NCI-H187 treated with DMSO at 0.1 percent for 48 hours (cell line): ENCODE measurements at regions not wholly inside any gene's neighbourhood (a gene's known extent, or its start where the extent isn't known, plus 50 kb on each side); places are given as distances from the start of the nearest gene placed in this dataset.

ENCODE experiments used
- DNase-seq: peaks from one replicate; lab custom pipeline; 2025; lab: John Stamatoyannopoulos, UW

DNA sequence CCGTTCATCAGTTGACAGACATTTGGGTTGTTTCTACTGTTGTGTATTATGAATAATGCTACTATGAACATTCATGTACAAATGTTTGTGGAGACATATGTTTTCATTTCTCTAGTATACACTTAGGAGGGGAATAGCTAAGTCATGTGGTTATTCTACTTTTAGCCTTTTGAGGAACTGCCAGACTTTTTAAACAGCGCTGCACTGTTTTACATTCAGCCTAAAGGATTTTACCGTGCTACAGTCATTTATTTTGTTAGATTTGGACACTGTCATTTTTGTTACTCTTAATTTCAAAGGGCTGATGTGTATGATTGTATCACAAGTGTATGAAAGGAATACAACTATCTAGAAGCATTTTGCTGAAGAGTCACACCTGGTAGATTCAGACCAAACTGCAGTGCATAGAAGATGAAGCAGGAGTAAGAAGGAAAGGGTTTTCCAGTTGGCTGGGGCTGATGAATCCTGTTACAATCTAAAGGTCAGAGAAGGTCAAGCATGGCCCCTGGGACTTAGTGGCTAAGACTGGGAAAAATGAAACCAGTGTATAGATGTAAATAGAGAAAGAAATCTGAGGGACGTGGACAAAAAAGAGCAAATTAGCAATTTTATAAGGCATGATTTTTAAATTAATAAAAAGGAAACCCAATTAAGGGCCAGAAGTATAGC lies 509.7 kb downstream of the PSAT1 start:
- no peak for DNase-seq

DNA sequence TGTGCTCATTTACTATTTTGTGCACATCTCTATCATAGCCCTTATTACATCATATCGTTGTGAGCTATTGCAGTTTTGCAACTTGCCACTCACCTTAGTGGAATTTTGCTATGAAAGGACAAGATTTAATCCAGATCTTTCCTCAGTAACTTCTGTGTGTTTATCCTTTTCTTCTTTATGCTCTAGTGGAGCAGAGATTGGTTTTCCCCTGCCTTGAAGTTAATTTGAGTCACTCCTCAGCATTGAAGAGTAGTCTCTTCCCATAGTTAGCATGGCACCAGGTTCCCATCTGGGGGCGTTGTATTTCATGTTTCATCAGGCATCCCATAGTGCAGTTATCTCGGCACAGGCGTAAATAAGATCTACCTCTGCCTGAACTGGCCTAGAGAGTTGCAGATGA lies 510.4 kb downstream of the PSAT1 start:
- DNase-seq = no peak

DNA sequence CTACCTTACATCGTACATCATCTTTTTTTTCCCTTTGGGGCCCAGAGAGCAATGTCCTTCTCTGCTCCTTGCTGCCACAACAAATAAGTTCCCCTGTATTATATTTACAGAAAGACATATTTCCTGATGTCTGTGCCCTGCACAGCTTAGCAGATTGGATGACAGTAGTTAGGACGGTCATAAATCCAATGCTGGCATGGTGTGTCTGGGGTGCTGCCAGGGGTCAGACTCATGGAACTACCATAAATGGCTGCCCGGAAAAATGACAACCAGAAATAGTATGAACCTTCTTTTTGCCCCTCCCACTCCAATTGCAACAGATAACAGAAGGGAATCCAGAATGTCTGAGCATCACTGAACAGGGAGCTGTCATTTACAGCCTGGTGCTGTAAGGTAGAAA lies 511.1 kb downstream of the PSAT1 start:
- no peak for DNase-seq

DNA sequence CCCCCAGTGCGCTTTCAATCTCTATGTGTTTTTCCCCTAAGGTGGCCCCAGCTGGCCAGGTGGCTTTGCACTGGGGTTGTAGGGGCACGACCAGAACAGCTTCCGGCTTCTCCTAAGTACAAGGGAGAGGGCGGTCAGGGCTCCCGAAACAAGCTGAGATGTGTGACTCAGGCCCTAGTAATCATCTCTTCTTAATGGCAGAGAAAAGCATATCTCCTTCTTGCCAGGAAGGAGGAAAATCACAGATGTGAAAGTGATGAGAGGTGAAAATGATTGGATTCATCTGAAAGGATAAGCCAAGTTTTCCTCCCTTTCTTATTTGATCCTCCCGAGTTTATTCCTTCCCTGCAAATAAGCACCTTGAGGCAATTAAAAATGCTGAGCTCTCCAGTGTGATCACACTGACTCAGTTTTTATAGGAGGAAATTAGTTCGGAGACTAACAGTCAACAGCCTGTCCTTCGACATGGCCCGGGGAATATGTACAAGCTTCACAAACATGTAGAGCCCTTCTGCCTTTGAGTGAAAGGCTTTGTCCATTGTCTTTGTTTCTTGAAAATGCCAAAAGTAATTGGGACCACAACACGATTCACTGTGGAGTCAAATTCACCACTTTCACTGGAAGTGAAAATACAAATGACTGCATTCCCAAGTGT lies 514.8 kb downstream of the PSAT1 start:
- DNase-seq = no peak

DNA sequence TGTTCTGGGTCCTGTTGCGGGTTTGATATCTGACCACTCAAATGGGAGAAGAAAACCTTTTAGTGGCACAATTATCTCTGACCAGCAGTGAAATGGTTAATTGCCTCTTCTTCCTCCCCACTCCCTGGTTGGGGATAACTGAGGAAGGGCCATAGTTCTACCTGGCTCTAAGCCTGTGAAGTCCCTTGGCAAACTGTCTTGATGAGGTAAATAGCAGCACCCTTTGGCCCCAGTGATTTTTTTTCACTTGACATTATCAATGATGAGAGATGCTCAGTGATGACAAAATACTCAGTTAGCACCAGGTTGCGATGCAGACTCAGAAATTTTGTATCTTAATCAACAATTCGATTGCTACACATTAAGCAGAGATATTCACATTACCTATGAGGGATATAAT lies 515.7 kb downstream of the PSAT1 start:
- DNase-seq = no peak

DNA sequence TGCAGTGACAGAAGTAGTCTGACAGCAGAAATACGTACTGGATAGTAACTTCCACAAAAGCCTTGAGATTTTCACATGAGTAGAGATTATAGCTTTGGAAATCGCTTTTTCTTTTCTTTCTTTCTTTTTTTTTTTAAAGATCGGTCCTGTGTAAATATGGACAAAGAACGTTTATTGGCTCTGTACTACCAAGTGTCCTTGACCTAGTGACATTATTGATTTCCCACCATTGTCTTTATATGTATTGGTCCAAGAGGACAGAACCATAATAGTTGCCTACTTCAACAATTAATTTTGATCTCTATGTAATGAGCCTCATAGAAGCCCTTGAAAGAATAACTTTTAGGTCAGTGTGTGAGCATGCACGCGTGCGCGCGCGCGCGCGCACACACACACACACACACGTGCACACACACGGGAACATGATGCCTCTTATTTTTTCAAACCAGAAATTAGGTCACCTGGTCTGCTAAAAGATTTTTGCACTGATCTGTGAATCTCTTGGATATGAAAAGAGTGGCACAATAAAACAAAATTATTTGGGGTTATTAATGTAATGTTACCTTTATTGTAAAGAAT lies 516.8 kb downstream of the PSAT1 start:
- no peak for DNase-seq

DNA sequence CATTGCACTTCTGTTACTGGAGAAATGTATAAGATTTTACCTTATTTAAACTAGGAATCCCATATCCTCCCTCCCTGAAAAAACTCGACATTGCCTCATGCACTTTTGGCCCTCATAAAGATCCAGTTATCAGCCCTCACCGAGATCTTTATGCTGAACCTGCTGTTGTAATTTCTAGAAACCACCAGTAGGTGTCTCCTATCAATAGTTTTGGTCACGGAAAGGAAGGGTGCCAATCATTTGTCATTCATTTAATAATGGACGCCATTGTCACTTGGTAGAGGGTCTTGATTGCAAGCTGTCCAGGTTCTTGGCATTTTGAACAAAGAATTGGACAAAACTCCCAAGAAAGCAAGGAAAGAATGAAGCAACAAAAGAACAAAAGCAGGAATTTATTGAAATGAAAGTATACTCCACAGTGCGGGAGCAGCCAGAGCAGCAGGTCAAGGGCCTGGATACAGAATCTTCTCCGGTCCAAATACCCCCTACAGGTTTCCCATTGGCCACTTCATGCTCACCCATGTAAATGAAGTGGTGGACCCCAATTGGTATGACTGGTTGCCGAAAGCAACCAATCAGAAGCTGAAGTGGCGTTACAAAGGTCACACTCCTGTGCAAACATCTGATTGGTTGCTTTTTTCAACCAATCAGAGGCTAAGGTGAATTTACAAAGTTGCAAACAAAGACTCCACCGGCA lies 524.3 kb downstream of the PSAT1 start:
- DNase-seq = no peak

DNA sequence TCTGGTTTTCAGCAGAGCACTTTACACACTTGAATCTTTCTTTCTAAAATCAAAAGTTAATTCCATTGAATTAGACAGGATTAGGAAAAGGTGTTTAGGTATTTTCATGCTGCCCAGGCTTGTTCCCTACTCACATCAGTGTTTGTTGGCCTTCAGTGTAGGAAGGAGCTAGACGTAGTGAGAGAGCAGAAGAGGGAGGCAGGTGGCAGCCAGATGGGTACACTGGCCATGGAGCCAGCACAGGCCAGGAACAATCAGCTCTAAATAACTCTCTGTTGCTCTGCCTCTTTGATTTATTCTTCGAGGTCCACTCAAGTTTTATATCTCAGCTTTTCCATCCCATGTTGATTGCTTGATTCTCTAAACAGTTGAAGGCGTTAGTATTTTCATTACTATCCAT lies 529.6 kb downstream of the PSAT1 start:
- DNase-seq = no peak

DNA sequence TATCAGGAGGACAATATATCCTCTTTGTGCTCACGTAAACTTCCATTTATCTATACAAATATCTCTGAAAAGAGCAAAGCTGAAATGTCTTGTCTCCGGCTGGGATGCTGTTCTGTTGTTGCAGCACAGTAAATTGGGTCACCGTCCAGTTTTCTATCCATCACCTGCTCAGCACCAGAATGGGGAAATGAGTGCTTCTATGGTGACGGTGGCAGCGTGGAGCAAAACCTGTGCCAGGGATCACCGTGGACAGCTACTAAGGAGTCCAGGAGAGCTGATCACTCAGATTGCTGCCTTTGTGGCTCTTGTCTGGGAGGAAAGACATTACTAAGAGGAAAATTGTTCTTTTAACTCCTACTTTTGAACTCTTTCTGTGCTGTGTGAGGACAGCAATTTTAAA lies 531.6 kb downstream of the PSAT1 start:
- DNase-seq = no peak

DNA sequence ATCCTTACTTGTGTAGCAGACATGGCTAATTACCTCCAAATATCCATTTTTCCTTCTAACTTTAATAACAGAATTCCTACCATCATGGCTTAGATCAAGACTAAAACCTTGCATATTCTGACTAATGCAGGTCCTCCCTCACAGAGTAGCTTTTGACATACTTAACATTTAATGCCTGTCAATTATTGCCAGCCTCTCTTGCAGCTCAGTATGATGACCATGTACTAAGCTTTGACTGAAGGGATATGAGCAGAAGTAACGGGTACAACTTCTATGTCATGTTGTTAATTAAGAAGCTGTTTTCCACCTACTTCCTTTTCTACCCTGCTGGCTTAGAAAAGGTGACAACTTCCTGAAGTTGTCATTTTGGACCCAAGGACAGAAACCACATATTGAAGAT lies 533.4 kb downstream of the PSAT1 start:
- no peak for DNase-seq

DNA sequence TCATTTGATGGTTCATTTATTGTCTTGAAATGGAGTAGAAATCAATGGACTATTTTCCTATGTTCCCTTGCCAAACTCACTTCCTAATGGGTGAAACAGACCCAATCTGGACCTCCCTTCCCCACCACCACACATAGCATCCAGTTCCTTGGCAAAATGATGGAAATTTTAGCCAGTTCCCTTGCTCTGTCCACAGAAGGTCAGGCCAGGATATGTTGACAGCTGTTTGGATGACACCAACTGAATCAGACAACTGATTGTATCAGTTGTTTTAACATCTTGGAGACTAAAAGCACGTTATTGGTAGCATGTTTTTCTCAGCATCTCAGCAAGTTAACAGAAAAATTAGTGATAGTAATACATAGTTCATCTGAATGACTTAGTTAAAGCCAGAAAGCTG lies 534.8 kb downstream of the PSAT1 start:
- no peak for DNase-seq

DNA sequence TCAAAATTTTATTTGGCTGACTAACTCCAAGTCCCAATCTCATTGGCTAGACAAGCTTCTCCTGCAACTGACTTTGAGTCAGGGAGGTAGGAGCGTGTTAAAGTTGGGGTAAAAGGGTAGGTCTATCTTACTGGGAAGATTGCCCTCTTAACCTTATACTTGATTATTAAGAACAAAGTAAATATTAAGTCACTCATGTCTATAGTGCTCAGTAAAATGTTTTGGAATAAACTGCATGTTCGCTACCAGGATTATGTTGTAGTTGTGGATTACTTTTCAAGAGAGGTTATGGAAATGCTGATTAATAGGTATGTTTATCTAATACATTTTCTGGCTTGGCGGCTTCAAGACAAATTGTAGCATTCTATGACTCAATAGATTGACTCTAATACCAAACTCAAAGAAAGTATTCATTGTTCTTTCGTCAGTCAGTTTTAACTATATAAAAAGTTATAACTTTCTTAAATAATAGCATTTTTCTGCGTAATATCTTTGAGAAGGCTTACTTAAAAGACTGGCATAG lies 539.1 kb downstream of the PSAT1 start:
- no peak for DNase-seq

DNA sequence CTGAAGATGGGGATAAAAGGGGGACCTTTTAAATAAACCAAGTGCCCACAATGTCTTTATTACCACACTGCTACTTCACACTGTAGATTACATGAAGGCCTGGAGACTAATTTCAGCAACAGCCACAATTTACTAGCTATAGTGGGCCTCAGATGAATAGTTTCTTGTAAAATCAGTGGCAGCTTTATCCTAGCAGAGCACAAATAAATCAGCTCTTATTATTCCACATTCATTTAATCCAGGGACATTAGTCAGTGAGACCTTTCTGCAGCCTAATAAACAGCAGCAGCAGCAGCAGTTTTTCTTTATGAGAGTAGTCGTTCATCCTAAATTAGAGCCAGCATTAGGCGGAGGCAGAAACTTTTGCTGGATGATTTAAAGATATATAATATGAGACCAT lies 542.3 kb downstream of the PSAT1 start:
- DNase-seq = no peak

DNA sequence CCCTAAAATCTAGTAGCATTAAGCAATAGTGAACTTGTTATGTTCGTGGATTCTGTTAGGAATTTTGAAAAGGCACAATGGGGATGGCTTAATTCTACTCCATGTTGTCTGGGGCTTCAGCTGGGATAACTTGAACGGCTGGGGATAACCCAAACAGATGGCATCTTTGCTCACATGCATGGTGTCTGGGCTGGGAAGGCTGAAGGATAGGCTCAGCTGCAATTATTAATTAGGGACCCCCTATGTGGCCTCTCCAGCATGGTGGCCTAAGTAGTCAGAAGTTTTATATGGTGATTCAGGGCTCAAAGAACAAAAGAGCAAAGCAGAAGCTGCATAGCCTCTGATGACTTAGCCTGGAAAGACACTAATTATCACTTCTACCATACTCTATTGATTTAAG lies 551.1 kb downstream of the PSAT1 start:
- DNase-seq = no peak

DNA sequence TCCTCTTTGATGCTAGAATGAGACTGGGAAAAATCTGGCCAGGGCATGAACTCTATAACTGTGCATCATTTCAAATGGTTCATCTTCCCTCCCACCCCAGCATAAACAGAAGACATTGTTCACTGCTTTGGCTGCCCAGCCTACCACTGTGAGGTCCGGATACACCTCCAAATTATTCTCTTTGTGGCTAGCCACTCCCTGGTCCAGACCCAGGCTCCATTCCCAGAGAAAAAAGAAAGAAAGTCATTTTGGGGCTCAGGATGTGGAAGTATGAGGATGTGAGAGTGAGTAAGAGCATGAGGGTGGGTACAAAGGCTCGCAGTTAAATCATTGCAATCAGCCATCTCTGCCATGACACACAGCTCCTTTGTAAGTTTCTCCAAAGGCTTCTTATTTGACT lies 559.2 kb downstream of the PSAT1 start:
- DNase-seq = no peak

DNA sequence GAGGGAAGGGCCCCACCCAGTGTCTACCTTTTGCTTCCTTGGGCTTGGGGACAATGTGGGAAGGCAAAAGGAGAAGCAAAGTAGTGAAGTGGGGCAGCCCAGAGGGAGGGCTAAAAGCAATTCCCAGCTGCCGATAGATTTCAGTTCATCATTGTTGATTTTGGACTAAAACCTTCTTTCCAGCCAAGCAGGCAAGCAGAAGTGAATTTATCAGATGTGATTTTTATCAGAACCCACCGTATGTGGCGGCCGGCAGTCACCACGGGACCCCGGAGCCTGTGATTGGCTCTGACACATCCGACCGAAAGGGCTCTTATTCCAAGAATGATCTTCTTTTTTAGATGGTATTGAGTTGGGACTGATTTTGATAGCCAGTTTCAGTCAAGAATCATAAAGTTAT lies 559.9 kb downstream of the PSAT1 start:
- no peak for DNase-seq

DNA sequence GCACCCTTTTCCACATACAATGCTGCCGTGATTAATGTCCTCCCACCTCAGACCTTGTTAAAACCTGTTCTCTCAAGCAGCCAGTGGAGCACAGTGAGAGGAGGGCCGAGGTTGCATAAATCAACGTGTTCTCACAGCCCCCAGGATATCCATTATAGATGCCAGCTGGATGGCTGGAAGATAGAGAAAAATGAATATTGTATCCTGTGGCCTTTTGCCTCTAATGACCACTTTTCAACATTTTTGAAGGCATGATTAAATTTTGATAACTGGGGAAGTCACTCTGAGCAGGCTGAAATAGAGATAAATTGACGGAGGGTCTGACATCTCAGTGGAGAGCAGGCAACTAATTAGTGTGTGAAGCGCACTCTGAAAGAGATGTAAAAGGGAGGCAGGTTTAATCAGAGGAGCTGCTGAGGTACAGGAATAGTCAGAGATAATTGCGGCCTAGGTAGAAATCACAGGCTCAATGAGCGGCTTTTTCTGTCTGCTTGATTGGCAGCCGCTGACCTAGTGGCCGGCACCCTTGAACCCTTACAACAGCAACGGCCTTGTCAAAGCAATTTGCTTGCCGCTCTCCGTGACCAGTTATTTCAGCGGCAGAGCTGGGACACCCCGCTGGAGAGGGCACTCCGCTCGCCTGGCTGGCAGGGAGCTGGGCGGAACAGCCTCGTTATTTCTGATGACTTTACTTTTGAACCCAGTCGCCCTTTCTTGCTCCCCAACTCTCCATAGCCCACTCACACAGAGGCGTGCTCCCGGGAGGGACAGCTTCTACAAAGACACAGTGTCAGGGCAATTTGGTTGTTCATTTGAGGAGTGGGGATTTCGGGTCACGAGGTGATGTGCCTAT lies 560.7 kb downstream of the PSAT1 start:
- DNase-seq = peak; percentile 18

DNA sequence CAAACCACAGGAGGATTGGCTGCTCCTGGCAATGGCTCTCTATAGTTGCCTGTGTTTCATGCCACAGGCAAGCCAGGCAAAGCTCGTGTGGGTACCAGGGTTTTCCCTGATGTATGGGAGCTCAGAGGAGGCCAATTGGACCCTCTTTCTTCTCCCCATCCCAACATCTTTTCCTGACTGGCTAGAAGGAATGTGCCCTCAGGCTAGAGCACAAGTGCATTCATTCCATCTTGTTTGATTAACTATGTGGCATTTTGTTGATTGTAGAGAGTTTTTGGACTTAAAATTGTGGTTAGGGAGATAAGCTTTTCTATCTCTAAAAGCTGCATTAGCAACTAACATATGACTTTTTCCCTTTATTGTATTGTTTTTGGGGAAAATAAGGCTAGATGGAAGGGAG lies 561.3 kb downstream of the PSAT1 start:
- no peak for DNase-seq

DNA sequence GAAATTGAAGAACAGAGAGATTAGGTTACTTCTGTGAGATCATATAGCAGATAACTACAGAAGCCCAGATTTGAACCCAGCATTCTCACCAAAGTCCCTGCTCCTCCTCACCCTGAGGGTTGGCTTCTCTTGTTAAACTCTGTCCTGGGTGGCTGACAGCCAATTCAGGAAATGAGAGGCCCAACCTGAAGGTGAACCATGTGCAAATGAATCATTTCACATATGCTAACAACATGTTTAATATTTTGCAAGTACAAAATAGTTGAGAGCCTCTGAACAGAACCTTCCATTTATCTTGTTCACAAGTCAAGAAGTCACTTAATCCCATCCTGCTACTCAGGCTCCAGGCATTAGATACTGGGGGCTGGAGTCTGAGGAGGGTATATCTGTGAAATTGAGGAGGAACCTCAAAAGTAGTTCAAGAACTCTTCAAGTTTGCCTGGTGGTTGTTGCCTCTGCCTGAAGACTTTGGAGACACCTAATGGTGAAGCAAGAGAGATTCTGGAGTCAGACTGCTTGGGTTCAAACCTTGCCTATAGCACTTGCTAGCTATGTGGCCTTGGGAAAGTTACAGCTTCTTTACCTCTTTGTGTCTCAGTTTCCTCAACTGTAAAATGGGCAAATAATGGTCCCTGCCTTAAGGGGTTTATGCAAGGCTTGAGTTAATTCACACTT lies 564.0 kb downstream of the PSAT1 start:
- no peak for DNase-seq

DNA sequence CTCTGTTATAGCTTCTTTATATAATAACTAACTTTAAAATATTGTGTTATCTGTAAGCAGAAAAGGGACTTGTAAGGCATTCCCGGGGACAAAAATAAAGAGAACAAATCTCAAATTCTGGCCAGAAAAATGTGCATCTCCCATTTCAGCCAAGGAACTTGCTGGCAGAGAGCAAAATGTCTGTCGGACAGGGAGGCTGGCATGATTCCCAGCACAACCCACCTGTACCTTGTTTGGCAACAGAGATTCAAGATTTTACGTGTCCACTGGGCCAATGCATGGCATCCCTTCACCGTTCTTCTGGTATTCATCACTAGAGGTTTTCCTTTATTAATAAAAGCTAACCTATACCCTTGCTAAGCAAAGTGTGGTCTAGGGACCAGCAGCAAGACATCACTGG lies 566.6 kb downstream of the PSAT1 start:
- DNase-seq = no peak

DNA sequence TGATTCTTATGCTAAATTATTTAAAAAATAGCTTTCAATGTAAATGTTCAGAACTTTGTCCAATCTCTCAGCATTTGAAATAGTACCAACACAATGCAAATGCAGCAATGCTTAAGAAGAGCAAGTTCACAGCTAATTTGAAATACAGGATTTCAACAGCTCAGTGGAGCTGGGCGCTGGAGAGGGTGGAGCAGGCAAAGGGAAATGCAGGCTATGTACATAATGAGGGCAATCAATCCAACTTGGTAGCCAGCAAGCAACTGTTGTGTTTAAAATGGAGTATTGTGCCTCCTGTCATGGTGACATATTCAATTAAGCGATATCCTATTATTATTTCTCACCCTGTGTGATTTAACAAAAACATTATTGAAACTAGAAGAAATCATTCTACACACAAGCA lies 568.8 kb downstream of the PSAT1 start:
- no peak for DNase-seq
